ENCODE measurements at regions not wholly inside any gene's neighbourhood (a gene's known extent, or its start where the extent isn't known, plus 50 kb on each side); places are given as distances from the start of the nearest gene placed in this dataset.

GRCh38 chr9:103068753-103069152 lies 73.6 kb downstream of the CYLC2 start:
- Mint-ChIP-seq H3K4me3 (no peak overlapping the region), H3K9me3 (no peaks in the 10 kb centered on the region), H3K4me1 (no peaks in the 10 kb centered on the region), H3K36me3 (ENCODE audit: low read depth) (no peaks in the 10 kb centered on the region), H3K27ac (no peak overlapping the region), H3K27me3 (no peaks in the 10 kb centered on the region)
- ATAC-seq (replicated peaks) = no peak

- no peak for ATAC-seq (replicated peaks)
- no peak overlapping the region for H3K4me3 Mint-ChIP-seq
Observed at GRCh38 chr9:103078581-103078980, 83.4 kb downstream of the CYLC2 start.

DNA sequence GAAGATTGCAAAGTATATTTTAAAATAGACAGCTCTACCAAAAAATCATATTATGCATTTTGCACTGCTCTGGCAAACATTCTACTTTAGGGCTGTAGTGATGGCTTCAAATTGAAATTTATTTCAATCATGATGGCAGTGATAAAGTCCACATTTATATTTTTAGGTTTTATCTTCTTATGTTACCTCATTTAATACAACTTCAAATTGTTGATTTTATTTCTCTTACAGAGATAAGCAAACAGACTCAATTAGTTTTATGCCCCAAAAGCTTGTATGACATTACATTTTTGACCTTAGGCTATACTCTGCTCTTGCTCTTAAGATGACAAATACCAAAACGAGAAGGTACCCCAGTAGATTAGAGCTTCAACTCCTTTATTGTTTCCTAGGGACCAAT lies 87.4 kb downstream of the CYLC2 start:
- no peaks in the 10 kb centered on the region for H3K4me1 Mint-ChIP-seq
- H3K4me3 Mint-ChIP-seq = no peak overlapping the region
- peaks cover 5% of the 10 kb centered on the region for H3K9me3 Mint-ChIP-seq
- H3K36me3 Mint-ChIP-seq (ENCODE audit: low read depth) = no peaks in the 10 kb centered on the region
- no peak for ATAC-seq (replicated peaks)
- no peak overlapping the region for H3K27ac Mint-ChIP-seq
- no peaks in the 10 kb centered on the region for H3K27me3 Mint-ChIP-seq

More at GRCh38 chr9:103078581-103078980, 83.4 kb downstream of the CYLC2 start:
- no peaks in the 10 kb centered on the region for H3K4me1 Mint-ChIP-seq
- H3K27me3 Mint-ChIP-seq = no peaks in the 10 kb centered on the region
- H3K36me3 Mint-ChIP-seq (ENCODE audit: low read depth) = no peaks in the 10 kb centered on the region
- peaks cover 12% of the 10 kb centered on the region for H3K9me3 Mint-ChIP-seq
- H3K27ac Mint-ChIP-seq = no peak overlapping the region

DNA sequence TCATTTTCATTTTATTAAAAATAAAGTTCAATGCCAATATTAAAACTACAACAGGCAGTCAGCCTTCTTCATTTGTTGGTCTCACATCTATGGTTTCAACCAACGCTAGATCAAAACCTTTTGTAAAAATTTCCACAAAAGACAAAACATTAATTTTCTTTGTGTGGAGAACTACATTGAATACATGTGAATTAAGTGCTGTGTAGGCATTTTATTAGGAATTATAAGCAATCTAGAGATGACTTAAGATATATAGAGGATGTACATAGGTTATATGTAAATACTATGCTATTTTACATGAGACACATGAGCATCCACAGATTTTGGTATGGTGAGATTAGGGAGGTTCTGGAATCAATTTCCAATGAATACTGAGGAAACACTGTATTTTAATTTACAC lies 94.2 kb downstream of the CYLC2 start:
- Mint-ChIP-seq H3K27me3 (no peaks in the 10 kb centered on the region), H3K36me3 (ENCODE audit: low read depth) (no peaks in the 10 kb centered on the region), H3K4me3 (no peak overlapping the region), H3K9me3 (no peaks in the 10 kb centered on the region), H3K4me1 (no peaks in the 10 kb centered on the region), H3K27ac (no peak overlapping the region)
- ATAC-seq (replicated peaks) = no peak

GRCh38 chr9:103104101-103104500 lies 109.0 kb downstream of the CYLC2 start:
- no peaks in the 10 kb centered on the region for H3K36me3 Mint-ChIP-seq (ENCODE audit: low read depth)
- no peak for ATAC-seq (replicated peaks)
- H3K27me3 Mint-ChIP-seq = no peaks in the 10 kb centered on the region

DNA sequence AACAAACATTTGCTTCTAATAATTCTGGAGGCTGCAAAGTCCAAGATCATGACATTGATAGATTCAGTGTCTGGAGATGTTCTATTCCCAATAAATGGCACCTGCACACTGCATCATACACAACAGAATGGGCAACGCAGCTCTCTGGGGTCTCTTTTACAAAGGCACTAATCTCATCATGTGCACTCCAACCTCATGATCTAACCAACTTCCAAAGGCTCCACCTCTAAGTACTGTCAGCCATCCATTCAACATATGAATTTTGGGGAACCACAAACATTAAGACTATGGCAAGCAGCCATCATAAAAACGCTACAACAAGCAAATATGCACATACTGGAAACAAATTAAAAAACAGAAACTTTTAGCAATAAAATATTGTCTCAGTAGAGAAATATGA lies 121.1 kb downstream of the CYLC2 start:
- H3K36me3 Mint-ChIP-seq (ENCODE audit: low read depth) = no peaks in the 10 kb centered on the region
- no peak overlapping the region for H3K27ac Mint-ChIP-seq
- no peak for ATAC-seq (replicated peaks)
- no peaks in the 10 kb centered on the region for H3K9me3 Mint-ChIP-seq
- H3K27me3 Mint-ChIP-seq = no peaks in the 10 kb centered on the region
- H3K4me1 Mint-ChIP-seq = no peaks in the 10 kb centered on the region
- no peak overlapping the region for H3K4me3 Mint-ChIP-seq

More at GRCh38 chr9:103104101-103104500, 109.0 kb downstream of the CYLC2 start:
- no peak overlapping the region for H3K27ac Mint-ChIP-seq
- no peak overlapping the region for H3K4me3 Mint-ChIP-seq
- no peaks in the 10 kb centered on the region for H3K9me3 Mint-ChIP-seq
- no peaks in the 10 kb centered on the region for H3K4me1 Mint-ChIP-seq

DNA sequence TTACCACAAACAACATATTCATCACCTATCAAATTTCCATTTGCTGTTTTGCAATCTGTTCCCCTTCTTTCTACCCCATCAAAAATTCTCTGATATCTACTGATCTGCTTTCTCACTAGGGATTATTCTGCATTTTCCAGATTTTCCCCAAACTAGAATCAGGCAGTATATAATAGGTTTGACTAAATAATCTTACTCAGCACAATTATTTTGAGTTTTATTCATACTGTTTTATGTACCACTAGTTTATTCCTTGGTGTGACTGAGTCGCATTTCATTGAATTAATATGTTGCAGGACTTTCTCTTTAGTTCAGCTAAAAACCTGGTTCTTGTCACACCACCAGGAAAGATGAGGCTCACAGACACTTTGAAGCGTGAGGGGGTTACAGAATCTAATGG lies 131.4 kb downstream of the CYLC2 start:
- Mint-ChIP-seq H3K4me3 (no peak overlapping the region), H3K27me3 (no peaks in the 10 kb centered on the region), H3K36me3 (ENCODE audit: low read depth) (no peaks in the 10 kb centered on the region), H3K27ac (no peak overlapping the region), H3K9me3 (peaks cover 11% of the 10 kb centered on the region), H3K4me1 (no peaks in the 10 kb centered on the region)
- no peak for ATAC-seq (replicated peaks)

- Mint-ChIP-seq H3K27ac (no peak overlapping the region), H3K27me3 (no peaks in the 10 kb centered on the region), H3K4me1 (no peaks in the 10 kb centered on the region), H3K36me3 (ENCODE audit: low read depth) (no peaks in the 10 kb centered on the region), H3K9me3 (no peaks in the 10 kb centered on the region), H3K4me3 (no peak overlapping the region)
- ATAC-seq (replicated peaks) = no peak
Observed at GRCh38 chr9:103139891-103140290, 144.8 kb downstream of the CYLC2 start.

DNA sequence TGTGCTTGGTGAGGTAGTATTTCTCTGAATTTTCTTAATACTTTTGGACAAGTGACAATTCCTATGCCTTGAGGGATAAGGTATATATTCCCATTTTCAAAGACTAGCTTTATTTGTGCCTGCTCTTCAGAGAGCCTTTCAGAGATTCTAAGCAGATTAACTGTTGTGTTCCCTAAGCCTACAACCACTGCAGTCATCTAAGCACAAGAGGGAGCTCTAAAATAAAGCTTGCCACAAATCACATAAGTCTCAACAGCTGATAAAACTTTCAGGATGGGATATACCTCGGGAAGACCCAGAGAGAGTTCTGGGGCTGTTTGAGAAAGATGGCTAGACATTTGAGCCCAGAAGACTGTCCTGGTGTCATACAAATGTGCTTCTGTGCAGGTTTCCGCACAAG lies 157.3 kb downstream of the CYLC2 start:
- Mint-ChIP-seq H3K27ac (no peak overlapping the region), H3K4me1 (no peaks in the 10 kb centered on the region), H3K27me3 (no peaks in the 10 kb centered on the region), H3K9me3 (peaks cover 13% of the 10 kb centered on the region), H3K4me3 (no peak overlapping the region), H3K36me3 (ENCODE audit: low read depth) (no peaks in the 10 kb centered on the region)
- ATAC-seq (replicated peaks) = no peak

- Mint-ChIP-seq H3K36me3 (ENCODE audit: low read depth) (no peaks in the 10 kb centered on the region), H3K4me1 (no peaks in the 10 kb centered on the region), H3K9me3 (peaks cover 11% of the 10 kb centered on the region), H3K27me3 (no peaks in the 10 kb centered on the region), H3K27ac (no peak overlapping the region), H3K4me3 (no peak overlapping the region)
- ATAC-seq (replicated peaks) = no peak
Observed at GRCh38 chr9:103167530-103167929, 172.4 kb downstream of the CYLC2 start.

DNA sequence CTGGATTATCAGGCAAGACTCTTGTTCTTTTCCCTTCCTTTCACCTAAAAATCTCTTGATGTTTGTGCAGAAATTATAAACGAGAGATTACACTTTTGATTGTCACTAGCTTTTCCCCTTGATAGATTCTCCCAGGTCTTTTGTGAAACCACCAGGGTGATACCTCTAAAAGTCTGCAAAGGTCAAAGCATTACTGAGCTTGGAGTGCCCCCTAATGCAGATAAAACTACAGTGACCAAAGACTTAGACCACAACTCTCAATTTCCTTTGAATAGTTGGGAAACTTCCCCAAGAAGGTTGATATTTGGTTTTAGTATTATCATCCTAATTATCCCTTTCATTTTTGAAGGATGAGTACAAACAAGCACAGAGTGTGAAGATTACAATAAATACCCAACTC lies 173.1 kb downstream of the CYLC2 start:
- no peak overlapping the region for H3K27ac Mint-ChIP-seq
- H3K36me3 Mint-ChIP-seq (ENCODE audit: low read depth) = no peaks in the 10 kb centered on the region
- H3K9me3 Mint-ChIP-seq = peaks cover 11% of the 10 kb centered on the region
- no peak for ATAC-seq (replicated peaks)
- H3K4me3 Mint-ChIP-seq = no peak overlapping the region
- no peaks in the 10 kb centered on the region for H3K27me3 Mint-ChIP-seq
- H3K4me1 Mint-ChIP-seq = no peaks in the 10 kb centered on the region

- Mint-ChIP-seq H3K9me3 (peaks cover 11% of the 10 kb centered on the region), H3K27ac (no peak overlapping the region), H3K36me3 (ENCODE audit: low read depth) (no peaks in the 10 kb centered on the region), H3K27me3 (no peaks in the 10 kb centered on the region), H3K4me3 (no peak overlapping the region), H3K4me1 (no peaks in the 10 kb centered on the region)
- no peak for ATAC-seq (replicated peaks)
Observed at GRCh38 chr9:103169798-103170197, 174.7 kb downstream of the CYLC2 start.

DNA sequence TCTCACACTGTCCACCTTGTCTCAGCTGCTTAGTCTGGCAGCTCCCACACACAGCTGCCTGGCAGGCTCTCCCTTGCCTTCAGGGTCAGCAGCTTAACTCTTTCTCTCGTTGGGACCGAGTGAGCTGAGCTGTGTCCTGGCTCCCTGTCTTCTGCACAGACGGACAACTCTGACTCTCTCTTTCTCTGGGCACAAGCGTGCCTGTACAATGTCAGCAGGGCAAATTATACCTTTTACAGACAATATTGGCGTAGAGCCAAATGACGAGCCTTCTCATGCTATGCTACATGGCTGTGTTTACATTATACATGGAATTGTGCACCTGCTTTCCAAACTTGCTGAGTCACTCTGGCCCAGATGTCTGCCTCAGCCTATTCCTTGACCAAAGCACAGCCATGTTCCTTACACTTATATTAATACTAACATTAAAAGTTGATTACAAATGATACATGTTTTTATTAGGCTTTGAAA lies 188.6 kb downstream of the CYLC2 start:
- H3K27ac Mint-ChIP-seq = no peak overlapping the region
- H3K27me3 Mint-ChIP-seq = no peaks in the 10 kb centered on the region
- H3K36me3 Mint-ChIP-seq (ENCODE audit: low read depth) = no peaks in the 10 kb centered on the region
- H3K9me3 Mint-ChIP-seq = peaks cover 3% of the 10 kb centered on the region
- H3K4me3 Mint-ChIP-seq = no peak overlapping the region
- no peaks in the 10 kb centered on the region for H3K4me1 Mint-ChIP-seq
- no peak for ATAC-seq (replicated peaks)

- H3K27me3 Mint-ChIP-seq = no peaks in the 10 kb centered on the region
- ATAC-seq (replicated peaks) = no peak
- no peak overlapping the region for H3K27ac Mint-ChIP-seq
- H3K9me3 Mint-ChIP-seq = no peaks in the 10 kb centered on the region
- no peaks in the 10 kb centered on the region for H3K36me3 Mint-ChIP-seq (ENCODE audit: low read depth)
- no peak overlapping the region for H3K4me3 Mint-ChIP-seq
- H3K4me1 Mint-ChIP-seq = no peaks in the 10 kb centered on the region
Observed at GRCh38 chr9:103186959-103187358, 191.8 kb downstream of the CYLC2 start.

- no peaks in the 10 kb centered on the region for H3K4me1 Mint-ChIP-seq
- ATAC-seq (replicated peaks) = no peak
- H3K4me3 Mint-ChIP-seq = no peak overlapping the region
- no peaks in the 10 kb centered on the region for H3K36me3 Mint-ChIP-seq (ENCODE audit: low read depth)
- no peaks in the 10 kb centered on the region for H3K27me3 Mint-ChIP-seq
- H3K27ac Mint-ChIP-seq = no peak overlapping the region
- H3K9me3 Mint-ChIP-seq = no peaks in the 10 kb centered on the region
Observed at GRCh38 chr9:103188781-103189350, 193.7 kb downstream of the CYLC2 start.

- no peak overlapping the region for H3K4me3 Mint-ChIP-seq
- peaks cover 4% of the 10 kb centered on the region for H3K9me3 Mint-ChIP-seq
- no peak for ATAC-seq (replicated peaks)
- no peaks in the 10 kb centered on the region for H3K4me1 Mint-ChIP-seq
- no peaks in the 10 kb centered on the region for H3K36me3 Mint-ChIP-seq (ENCODE audit: low read depth)
- no peaks in the 10 kb centered on the region for H3K27me3 Mint-ChIP-seq
- H3K27ac Mint-ChIP-seq = no peak overlapping the region
Observed at GRCh38 chr9:103193992-103194391, 198.9 kb downstream of the CYLC2 start.
